ENCODE measurements at regions not wholly inside any gene's neighbourhood (a gene's known extent, or its start where the extent isn't known, plus 50 kb on each side); places are given as distances from the start of the nearest gene placed in this dataset.

GRCh38 chr10:28913436-28914237, 236.3 kb downstream of the BAMBI start:
- H3K9me3 Mint-ChIP-seq (ENCODE audit: insufficient read depth): no peaks in the 10 kb centered on the region
- H3K27ac Mint-ChIP-seq: no peak overlapping the region
- H3K36me3 Mint-ChIP-seq (ENCODE audit: low read depth): no peaks in the 10 kb centered on the region
- CTCF ChIA-PET: no interaction called here
- no peak overlapping the region for H3K4me3 Mint-ChIP-seq
- no peak for DNase-seq
- ATAC-seq: no peak
- no peaks in the 10 kb centered on the region for H3K27me3 Mint-ChIP-seq (ENCODE audit: low read depth)
- POLR2A ChIA-PET: no interaction called here
- H3K4me1 Mint-ChIP-seq (ENCODE audit: low read depth): no peaks in the 10 kb centered on the region

GRCh38 chr10:28914701-28915100, 237.4 kb downstream of the BAMBI start:
- no peaks in the 10 kb centered on the region for H3K4me1 Mint-ChIP-seq (ENCODE audit: low read depth)

GRCh38 chr10:28915989-28916588, 238.8 kb downstream of the BAMBI start:
- no peaks in the 10 kb centered on the region for H3K27me3 Mint-ChIP-seq (ENCODE audit: low read depth)
- H3K4me1 Mint-ChIP-seq (ENCODE audit: low read depth): no peaks in the 10 kb centered on the region
- ATAC-seq: no peak
- CTCF ChIA-PET: no interaction called here
- H3K9me3 Mint-ChIP-seq (ENCODE audit: insufficient read depth): no peaks in the 10 kb centered on the region
- POLR2A ChIA-PET: no interaction called here
- no peak overlapping the region for H3K4me3 Mint-ChIP-seq
- no peaks in the 10 kb centered on the region for H3K36me3 Mint-ChIP-seq (ENCODE audit: low read depth)
- no peak for DNase-seq
- H3K27ac Mint-ChIP-seq: no peak overlapping the region

More at GRCh38 chr10:28914701-28915100, 237.4 kb downstream of the BAMBI start:
- no peaks in the 10 kb centered on the region for H3K9me3 Mint-ChIP-seq (ENCODE audit: insufficient read depth)
- H3K36me3 Mint-ChIP-seq (ENCODE audit: low read depth): no peaks in the 10 kb centered on the region
- ChIA-PET CTCF (no interaction called here), POLR2A (no interaction called here)
- H3K4me3 Mint-ChIP-seq: no peak overlapping the region
- H3K27ac Mint-ChIP-seq: no peak overlapping the region
- DNase-seq (no peak), ATAC-seq (no peak)
- H3K27me3 Mint-ChIP-seq (ENCODE audit: low read depth): no peaks in the 10 kb centered on the region

GRCh38 chr10:28920091-28920490, 242.8 kb downstream of the BAMBI start:
- CTCF ChIA-PET: no interaction called here
- no peaks in the 10 kb centered on the region for H3K9me3 Mint-ChIP-seq (ENCODE audit: insufficient read depth)

GRCh38 chr10:28922127-28922526, 244.8 kb downstream of the BAMBI start:
- no peaks in the 10 kb centered on the region for H3K36me3 Mint-ChIP-seq (ENCODE audit: low read depth)
- no peak overlapping the region for H3K4me3 Mint-ChIP-seq
- POLR2A ChIA-PET: no interaction called here
- CTCF ChIA-PET: no interaction called here
- no peaks in the 10 kb centered on the region for H3K9me3 Mint-ChIP-seq (ENCODE audit: insufficient read depth)
- no peaks in the 10 kb centered on the region for H3K4me1 Mint-ChIP-seq (ENCODE audit: low read depth)
- no peak overlapping the region for H3K27ac Mint-ChIP-seq
- ATAC-seq (no peak), DNase-seq (no peak)
- peaks cover 4% of the 10 kb centered on the region for H3K27me3 Mint-ChIP-seq (ENCODE audit: low read depth)

More at GRCh38 chr10:28920091-28920490, 242.8 kb downstream of the BAMBI start:
- no peak for ATAC-seq
- POLR2A ChIA-PET: no interaction called here
- no peaks in the 10 kb centered on the region for H3K4me1 Mint-ChIP-seq (ENCODE audit: low read depth)
- no peak overlapping the region for H3K27ac Mint-ChIP-seq
- no peak overlapping the region for H3K4me3 Mint-ChIP-seq
- no peaks in the 10 kb centered on the region for H3K36me3 Mint-ChIP-seq (ENCODE audit: low read depth)
- peaks cover 4% of the 10 kb centered on the region for H3K27me3 Mint-ChIP-seq (ENCODE audit: low read depth)
- DNase-seq: no peak

GRCh38 chr10:28922861-28923260, 245.5 kb downstream of the BAMBI start:
- Mint-ChIP-seq H3K36me3 (ENCODE audit: low read depth) (no peaks in the 10 kb centered on the region), H3K9me3 (ENCODE audit: insufficient read depth) (no peaks in the 10 kb centered on the region), H3K4me3 (no peak overlapping the region), H3K27ac (no peak overlapping the region), H3K4me1 (ENCODE audit: low read depth) (no peaks in the 10 kb centered on the region), H3K27me3 (ENCODE audit: low read depth) (peaks cover 4% of the 10 kb centered on the region)
- CTCF ChIA-PET: no interaction called here
- POLR2A ChIA-PET: no interaction called here
- DNase-seq (no peak), ATAC-seq (no peak)

- Mint-ChIP-seq H3K4me3 (no peak overlapping the region), H3K9me3 (ENCODE audit: insufficient read depth) (no peaks in the 10 kb centered on the region), H3K27ac (no peak overlapping the region), H3K4me1 (ENCODE audit: low read depth) (no peaks in the 10 kb centered on the region), H3K27me3 (ENCODE audit: low read depth) (peaks cover 6% of the 10 kb centered on the region), H3K36me3 (ENCODE audit: low read depth) (no peaks in the 10 kb centered on the region)
- DNase-seq (no peak), ATAC-seq (no peak)
- CTCF ChIA-PET: no interaction called here
- POLR2A ChIA-PET: no interaction called here
Measured at GRCh38 chr10:28924717-28925116, 247.4 kb downstream of the BAMBI start.

- Mint-ChIP-seq H3K36me3 (ENCODE audit: low read depth) (no peaks in the 10 kb centered on the region), H3K9me3 (ENCODE audit: insufficient read depth) (no peaks in the 10 kb centered on the region), H3K4me1 (ENCODE audit: low read depth) (no peaks in the 10 kb centered on the region), H3K27me3 (ENCODE audit: low read depth) (peaks cover 6% of the 10 kb centered on the region), H3K4me3 (no peak overlapping the region), H3K27ac (no peak overlapping the region)
- DNase-seq (no peak), ATAC-seq (no peak)
- CTCF ChIA-PET: no interaction called here
- POLR2A ChIA-PET: no interaction called here
Measured at GRCh38 chr10:28925121-28925663, 247.9 kb downstream of the BAMBI start.

GRCh38 chr10:28926932-28927331, 249.6 kb downstream of the BAMBI start:
- CTCF ChIA-PET: no interaction called here
- no peaks in the 10 kb centered on the region for H3K4me1 Mint-ChIP-seq (ENCODE audit: low read depth)
- ATAC-seq (no peak), DNase-seq (no peak)
- peaks cover 6% of the 10 kb centered on the region for H3K27me3 Mint-ChIP-seq (ENCODE audit: low read depth)
- no peaks in the 10 kb centered on the region for H3K9me3 Mint-ChIP-seq (ENCODE audit: insufficient read depth)
- H3K36me3 Mint-ChIP-seq (ENCODE audit: low read depth): no peaks in the 10 kb centered on the region
- POLR2A ChIA-PET: no interaction called here
- H3K4me3 Mint-ChIP-seq: no peak overlapping the region
- no peak overlapping the region for H3K27ac Mint-ChIP-seq

GRCh38 chr10:28928484-28928883, 251.2 kb downstream of the BAMBI start:
- Mint-ChIP-seq H3K27ac (no peak overlapping the region), H3K4me3 (no peak overlapping the region), H3K9me3 (ENCODE audit: insufficient read depth) (no peaks in the 10 kb centered on the region), H3K27me3 (ENCODE audit: low read depth) (peaks cover 6% of the 10 kb centered on the region), H3K4me1 (ENCODE audit: low read depth) (no peaks in the 10 kb centered on the region), H3K36me3 (ENCODE audit: low read depth) (no peaks in the 10 kb centered on the region)
- CTCF ChIA-PET: no interaction called here
- DNase-seq (no peak), ATAC-seq (no peak)
- POLR2A ChIA-PET: no interaction called here

- CTCF ChIA-PET: no interaction called here
- no peaks in the 10 kb centered on the region for H3K4me1 Mint-ChIP-seq (ENCODE audit: low read depth)
- H3K4me3 Mint-ChIP-seq: no peak overlapping the region
- DNase-seq (no peak), ATAC-seq (no peak)
- POLR2A ChIA-PET: no interaction called here
- no peak overlapping the region for H3K27ac Mint-ChIP-seq
- H3K9me3 Mint-ChIP-seq (ENCODE audit: insufficient read depth): no peaks in the 10 kb centered on the region
- no peaks in the 10 kb centered on the region for H3K36me3 Mint-ChIP-seq (ENCODE audit: low read depth)
- peaks cover 3% of the 10 kb centered on the region for H3K27me3 Mint-ChIP-seq (ENCODE audit: low read depth)
Measured at GRCh38 chr10:28929942-28930341, 252.6 kb downstream of the BAMBI start.

- Mint-ChIP-seq H3K27ac (no peak overlapping the region), H3K4me3 (no peak overlapping the region), H3K27me3 (ENCODE audit: low read depth) (peaks cover 2% of the 10 kb centered on the region), H3K36me3 (ENCODE audit: low read depth) (no peaks in the 10 kb centered on the region), H3K4me1 (ENCODE audit: low read depth) (no peaks in the 10 kb centered on the region), H3K9me3 (ENCODE audit: insufficient read depth) (no peaks in the 10 kb centered on the region)
- no peak for DNase-seq
- ATAC-seq: no peak
- CTCF ChIA-PET: no interaction called here
- POLR2A ChIA-PET: no interaction called here
Measured at GRCh38 chr10:28930514-28931495, 253.5 kb downstream of the BAMBI start.

Data from activated CD8-positive, alpha-beta T cell treated with anti-CD3 and anti-CD28 coated beads, Interleukin-2, amount 10 ng/mL, durations not matched to agents 7 days and 5 days (primary cell).